Left renal cortex interstitium (tissue), 4 donors: ENCODE measurements at regions not wholly inside any gene's neighbourhood (a gene's known extent, or its start where the extent isn't known, plus 50 kb on each side); places are given as distances from the start of the nearest gene placed in this dataset.

Experiments used
- DNase-seq, 4 donors: peaks; one replicate each; pipeline ENCODE4 v3.0.0-alpha.2; 2013; ENCODE audit warnings: low read depth in 4 of 4, low spot score in 2 of 4, missing footprints in 1 of 4

DNA sequence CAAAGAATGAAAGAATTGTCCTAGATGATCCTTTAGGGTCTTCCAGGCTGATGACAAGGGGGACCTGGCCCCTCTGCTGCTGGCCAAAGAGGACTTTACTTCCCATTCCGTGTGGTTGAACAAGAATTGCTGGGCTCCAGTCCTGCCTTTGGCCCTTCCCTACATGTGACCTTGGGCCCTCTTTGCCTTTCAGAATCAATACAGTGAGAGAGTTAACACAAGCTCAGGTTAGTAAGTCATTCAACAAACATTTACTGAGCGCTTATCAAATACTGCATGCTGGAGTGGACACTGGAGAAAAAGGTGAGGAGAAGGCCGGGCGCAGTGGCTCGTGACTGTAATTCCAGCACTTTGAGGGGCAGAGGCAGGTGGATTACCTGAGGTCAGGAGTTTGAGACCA is 113.1 kb downstream of the C9orf50 start:
- no peak for DNase-seq

DNA sequence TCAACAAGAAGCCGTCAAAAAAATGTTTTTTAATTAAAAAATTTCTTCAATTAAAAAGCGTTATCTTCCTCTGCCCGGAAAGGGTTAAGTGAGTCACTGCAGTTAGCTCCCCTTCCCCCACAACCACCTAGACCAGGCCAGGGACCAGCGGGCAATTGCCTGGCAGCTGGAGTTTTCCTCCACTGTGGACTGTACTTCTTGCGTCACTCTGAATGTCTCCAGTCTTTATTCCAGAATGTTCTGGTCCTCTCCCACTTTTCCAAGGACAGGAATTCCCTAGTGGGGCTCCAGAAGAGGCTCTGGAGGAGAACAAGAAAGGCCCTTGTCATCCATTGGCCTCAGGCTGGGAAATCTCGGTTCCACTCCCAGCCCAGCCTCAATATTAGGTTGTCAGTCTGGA is 114.0 kb downstream of the C9orf50 start:
- no peak for DNase-seq

DNA sequence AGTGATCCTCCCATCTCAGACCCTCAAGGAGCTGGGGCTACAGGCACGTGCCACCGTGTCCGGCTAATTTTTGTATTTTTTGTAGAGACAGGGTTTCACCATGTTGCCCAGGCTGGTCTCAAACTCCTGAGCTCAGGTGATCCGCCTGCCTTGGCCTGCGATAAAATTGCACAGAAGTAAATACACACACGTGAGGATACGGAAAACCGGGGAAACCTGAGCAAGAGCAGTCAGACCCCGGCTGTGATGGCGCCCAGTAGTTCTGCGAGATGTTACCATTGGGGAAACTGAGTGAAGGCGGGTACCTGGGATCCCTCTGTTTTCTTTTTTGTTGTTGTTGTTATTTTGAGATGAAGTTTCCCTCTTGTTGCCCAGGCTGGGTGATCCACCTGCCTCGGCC is 114.9 kb downstream of the C9orf50 start:
- DNase-seq: no peak

DNA sequence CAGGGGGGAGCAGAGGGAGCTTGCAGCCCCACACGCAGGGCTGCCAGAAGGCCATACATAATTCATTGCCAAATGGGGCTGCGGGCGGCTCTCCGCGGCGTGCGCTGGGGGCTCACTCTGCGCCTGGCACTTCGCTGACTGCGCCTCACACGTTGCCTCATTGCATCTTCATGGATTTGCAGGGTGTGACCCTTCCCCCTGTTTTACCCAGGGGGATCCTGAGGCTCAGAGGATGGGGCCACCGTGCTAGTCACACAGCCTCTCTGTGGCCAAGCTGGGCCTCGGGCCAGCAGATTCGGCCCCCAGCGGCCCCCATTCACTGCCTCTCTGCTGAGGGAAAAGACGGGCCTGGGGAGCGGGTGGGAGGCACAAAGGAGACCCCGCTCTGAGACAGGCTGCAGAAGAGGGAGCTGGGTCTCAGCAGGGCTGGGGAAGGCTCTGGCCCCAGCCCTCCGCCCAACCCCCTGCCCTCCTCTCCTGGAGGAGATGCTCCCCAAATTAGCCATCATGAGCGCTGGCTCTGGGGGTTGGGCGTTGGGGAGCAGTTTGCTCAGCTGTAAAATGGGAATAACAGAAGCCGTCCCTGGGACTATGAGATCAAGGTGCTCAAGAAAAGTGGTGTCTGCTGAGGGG is 115.5 kb downstream of the C9orf50 start:
- DNase-seq: no peak

DNA sequence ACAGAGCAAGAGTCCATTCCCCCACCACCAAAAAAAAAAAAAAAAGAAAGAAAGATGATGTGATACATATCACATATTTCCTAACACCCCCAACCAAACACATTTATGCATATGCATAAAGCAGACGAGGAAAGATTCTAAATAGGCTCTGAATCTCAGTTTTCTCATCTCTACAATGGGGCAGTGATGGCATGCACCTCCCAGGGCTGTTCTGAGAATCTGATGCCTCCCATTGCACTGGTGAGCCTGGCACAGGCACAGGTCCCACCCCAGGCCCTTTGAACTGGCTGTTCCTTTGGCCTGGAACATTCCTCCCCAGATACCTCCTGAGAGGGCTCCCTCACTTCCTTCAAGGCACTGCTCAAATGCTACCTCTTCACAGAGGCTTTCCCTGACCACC is 116.5 kb downstream of the C9orf50 start:
- DNase-seq: no peak

- no peak for DNase-seq
Measured at GRCh38 chr9:129501771-129502319, 119.1 kb downstream of the C9orf50 start.

GRCh38 chr9:129500863-129501770 is 119.8 kb downstream of the C9orf50 start:
- DNase-seq: no peak

GRCh38 chr9:129500161-129500862 is 120.6 kb downstream of the C9orf50 start:
- no peak for DNase-seq

- no peak for DNase-seq
Measured at GRCh38 chr9:129498451-129499384, 122.2 kb downstream of the C9orf50 start.

GRCh38 chr9:129497813-129498450 is 123.0 kb downstream of the C9orf50 start:
- DNase-seq: no peak

GRCh38 chr9:129497005-129497812 is 123.7 kb downstream of the C9orf50 start:
- DNase-seq: no peak

DNA sequence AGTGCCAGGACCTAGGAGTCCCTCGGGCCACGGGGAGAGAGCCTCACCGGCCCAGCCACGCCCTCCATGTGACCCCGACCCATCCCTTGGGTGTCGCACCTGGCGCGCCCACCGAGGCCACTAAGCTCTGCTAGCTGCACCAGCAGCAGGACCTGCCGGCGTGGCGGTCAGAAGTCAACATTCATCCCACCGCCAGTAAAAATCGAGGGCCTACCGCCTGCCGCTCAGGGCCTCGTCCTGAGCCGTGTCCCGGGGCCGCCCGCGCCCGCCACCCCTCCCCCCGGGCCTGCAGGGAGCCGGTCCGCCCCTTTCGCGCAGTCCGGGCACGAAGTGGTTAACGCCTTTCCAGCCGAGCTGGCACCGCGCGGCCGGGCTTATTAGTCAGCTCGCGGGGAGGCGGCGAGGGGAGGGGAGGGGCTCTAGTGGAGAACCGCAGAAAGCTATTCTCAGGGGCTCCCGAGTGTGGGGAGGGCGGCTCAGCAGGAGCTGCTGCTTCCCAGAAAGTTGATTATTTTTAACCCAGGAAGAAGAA is 124.4 kb downstream of the C9orf50 start:
- peak; percentile 90 to 95 (median 92) for DNase-seq

- DNase-seq: peak in 3 of 4 donors; percentile 84 to 92 (median 85)
Measured at GRCh38 chr9:129495620-129496472, 125.1 kb downstream of the C9orf50 start.

- no peak for DNase-seq
Measured at GRCh38 chr9:129494113-129494789, 126.7 kb downstream of the C9orf50 start.

DNA sequence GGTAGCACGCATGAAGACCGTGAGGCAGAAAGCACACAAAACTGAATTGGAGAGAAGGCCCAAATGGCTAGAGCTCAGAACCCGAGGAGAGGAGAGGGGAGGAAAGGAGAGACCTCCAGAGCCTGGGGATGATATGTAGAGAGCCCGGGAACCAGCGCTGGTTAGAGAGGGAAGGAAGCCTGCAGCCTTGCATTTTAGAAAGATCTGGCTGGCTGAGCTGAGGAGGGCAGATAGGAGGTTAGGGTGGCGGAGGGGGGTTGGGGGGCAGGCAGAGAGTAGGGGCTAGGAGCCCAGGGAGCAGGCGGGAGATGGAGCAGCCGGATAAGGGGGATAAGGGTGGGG is 127.2 kb downstream of the C9orf50 start:
- DNase-seq: no peak

GRCh38 chr9:129493002-129493705 is 127.7 kb downstream of the C9orf50 start:
- DNase-seq: no peak

- DNase-seq: no peak
Measured at GRCh38 chr9:129491487-129491855, 129.4 kb downstream of the C9orf50 start.
